HG02973 (cell line): ENCODE measurements at regions not wholly inside any gene's neighbourhood (a gene's known extent, or its start where the extent isn't known, plus 50 kb on each side); places are given as distances from the start of the nearest gene placed in this dataset.

Source experiments
- ATAC-seq: cut with Tn5 transposase; IDR thresholded peaks from one replicate; pipeline ENCODE4 v1.9.1; 2021; ENCODE audit warnings: moderate library complexity; ENCODE audit not compliant: unreplicated experiment

DNA sequence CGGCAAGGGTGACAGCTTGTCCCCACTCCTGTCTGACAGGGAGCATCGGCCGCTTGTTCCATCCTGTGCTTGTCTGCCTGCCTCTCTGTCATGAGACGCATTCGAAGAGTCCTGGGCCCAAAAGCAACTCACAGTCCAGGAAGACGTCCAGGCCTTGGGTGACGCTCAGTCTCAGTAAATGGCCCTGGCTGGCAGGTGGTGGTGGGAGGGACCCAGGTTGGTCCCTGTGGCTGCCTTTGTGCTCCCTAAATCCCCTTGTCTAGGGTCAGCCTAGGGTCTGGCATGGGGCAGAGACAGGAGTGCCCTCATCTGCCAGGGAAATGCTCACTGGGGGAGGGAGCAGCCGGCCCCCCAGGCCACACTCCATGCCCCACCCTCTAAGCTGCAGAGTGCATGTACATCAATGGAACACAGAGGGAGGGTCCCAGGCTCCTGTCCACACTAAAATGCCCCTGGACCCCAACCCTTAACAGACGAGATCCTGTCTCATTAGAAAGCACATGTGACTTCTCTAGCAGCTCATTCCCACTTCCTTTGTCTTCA lies 295.2 kb upstream of the ZNF32 start:
- ATAC-seq = no peak

- ATAC-seq = no peak
Observed at GRCh38 chr10:43943119-43943817, 294.6 kb upstream of the ZNF32 start.

GRCh38 chr10:43942096-43942850 lies 293.6 kb upstream of the ZNF32 start:
- ATAC-seq = no peak

DNA sequence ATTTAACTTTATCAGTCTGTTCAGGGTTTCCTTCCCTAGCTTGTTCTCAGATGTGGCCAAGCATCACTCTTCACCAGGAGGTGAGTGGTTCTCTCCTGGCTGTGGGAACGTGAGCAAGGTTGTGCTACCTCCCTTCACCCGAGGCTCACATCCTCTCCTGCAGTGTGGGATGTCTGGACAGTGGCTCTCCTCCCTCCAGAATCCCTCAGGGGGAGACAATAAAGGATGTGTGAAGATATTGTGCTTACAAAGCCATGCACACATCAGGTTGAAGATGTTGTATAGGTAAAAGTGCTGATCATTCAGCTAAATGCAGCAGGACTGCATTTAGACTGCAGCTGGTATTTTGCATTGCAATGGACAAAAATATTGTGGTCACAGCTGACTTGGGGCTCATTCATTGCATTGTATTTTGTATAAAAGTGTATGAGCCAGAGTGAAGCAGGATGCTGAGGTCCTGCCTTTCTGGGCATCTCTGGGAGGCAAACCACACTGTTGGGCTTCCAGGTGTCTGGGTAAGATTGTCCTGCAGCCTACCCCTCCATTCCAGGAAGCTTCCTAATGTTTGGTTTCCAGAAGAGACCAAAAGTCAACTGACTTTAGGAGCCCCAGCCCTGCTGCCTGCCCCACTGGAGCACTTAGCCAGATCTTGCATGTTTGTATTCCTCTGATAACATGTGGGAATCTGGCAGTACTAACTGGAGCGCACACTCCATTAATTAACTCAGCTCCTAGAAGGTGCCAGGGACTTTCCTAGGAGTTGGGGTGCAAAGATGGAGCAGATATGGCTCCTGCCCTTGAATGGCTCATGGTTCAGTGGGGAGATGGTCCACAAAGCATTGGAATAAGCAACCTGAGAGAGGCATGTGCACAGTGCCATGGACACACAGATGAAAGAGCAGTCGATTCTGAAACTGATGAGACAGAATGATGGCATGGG lies 292.5 kb upstream of the ZNF32 start:
- ATAC-seq = no peak

- ATAC-seq = no peak
Observed at GRCh38 chr10:43939939-43940820, 291.5 kb upstream of the ZNF32 start.

DNA sequence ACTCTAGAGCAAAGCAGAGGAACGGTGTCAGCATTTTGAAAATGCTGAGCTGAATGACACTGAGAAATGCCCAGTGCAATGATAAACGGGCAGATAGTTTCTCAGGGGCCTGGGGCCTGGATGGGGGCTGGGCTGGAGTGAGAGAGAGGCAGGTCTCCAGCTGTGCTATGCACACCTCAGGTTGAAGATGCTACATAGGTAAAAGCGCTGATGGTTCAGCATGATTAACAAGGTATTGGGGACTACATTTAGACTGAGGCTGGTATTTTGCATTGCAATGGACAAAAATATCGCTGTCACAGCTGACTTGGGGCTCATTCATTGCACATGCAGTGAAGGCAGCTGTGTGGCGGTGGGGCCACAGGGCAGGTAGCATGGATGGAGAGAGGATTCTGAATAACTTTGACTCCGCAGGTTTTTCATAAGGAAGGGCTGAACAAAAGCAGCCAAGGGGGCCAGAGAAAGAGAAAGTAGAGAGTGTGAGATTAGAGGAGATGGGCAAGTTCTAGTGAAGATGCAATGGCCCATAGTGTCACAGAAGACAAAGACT lies 290.8 kb upstream of the ZNF32 start:
- no peak for ATAC-seq

GRCh38 chr10:43938810-43939209 lies 290.1 kb upstream of the ZNF32 start:
- no peak for ATAC-seq

DNA sequence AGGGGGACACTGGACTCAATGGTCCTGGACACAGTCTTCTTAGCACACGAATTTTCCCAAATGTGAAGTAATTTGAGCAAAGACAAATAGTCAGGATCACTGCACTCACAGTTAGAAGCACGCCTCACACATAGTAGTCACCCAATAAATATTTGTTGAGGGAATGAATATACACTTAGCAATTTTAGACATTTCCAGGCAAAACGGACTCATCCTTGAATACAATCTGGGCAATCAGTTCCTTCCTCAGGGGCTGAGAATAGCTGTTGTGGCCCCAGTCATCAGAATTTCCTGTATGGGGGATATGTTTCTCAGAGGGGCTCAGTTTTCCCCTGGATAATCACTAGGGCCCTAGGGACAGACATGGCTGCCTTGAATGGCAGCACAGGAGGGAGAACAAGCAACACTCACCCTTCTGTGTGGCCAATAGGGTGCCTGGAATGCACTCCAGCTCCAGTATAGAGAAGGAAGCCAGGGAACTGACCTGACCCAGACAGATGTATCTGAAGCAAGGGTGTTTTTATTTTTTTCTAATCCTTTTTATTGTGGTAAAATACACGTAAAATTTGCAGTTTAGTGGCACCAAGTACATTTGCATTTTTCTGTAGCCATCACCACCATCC lies 282.7 kb upstream of the ZNF32 start:
- no peak for ATAC-seq

DNA sequence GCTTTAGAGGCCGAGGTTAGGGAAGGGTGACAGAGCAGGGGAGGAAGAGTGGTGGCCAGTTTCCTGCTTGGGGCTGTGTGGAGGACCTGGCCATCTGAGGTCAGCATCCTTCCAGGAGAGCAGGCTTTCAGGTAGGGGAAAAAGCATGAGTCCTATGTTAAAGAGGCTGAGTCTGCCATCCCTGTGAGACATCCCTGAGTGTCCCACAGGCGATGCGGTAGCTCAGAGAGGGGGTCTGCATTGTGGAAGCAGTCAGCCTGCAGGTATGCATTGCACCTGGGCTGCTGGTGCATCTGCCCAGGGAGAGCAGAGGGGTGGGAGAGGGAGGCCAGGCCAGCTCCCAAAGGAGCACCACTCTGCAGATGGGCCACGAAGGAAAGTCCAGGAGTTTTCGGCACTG lies 282.1 kb upstream of the ZNF32 start:
- no peak for ATAC-seq

DNA sequence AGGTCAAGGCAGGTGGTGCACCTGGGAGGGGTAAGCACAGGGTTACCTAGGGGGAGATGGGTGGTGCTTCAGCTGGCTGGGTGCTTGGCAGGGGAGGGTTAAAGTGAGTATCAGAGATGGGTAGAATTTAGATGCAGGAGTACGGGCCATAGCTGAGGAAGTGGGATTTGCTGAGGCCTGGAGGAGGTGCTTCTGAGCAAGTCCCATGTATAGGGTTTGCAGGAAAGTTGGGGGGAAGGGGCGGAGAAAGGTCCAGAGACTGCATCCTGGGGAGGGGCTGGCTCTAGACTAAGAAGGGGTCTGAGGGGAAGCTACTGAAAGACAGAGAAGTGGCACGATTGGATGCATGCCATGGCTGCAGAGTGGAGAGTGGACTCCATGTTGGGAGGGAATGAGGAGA lies 281.6 kb upstream of the ZNF32 start:
- ATAC-seq = no peak

- ATAC-seq = no peak
Observed at GRCh38 chr10:43929122-43929521, 280.4 kb upstream of the ZNF32 start.

- no peak for ATAC-seq
Observed at GRCh38 chr10:43928425-43928968, 279.8 kb upstream of the ZNF32 start.

- no peak for ATAC-seq
Observed at GRCh38 chr10:43926875-43927406, 278.3 kb upstream of the ZNF32 start.

DNA sequence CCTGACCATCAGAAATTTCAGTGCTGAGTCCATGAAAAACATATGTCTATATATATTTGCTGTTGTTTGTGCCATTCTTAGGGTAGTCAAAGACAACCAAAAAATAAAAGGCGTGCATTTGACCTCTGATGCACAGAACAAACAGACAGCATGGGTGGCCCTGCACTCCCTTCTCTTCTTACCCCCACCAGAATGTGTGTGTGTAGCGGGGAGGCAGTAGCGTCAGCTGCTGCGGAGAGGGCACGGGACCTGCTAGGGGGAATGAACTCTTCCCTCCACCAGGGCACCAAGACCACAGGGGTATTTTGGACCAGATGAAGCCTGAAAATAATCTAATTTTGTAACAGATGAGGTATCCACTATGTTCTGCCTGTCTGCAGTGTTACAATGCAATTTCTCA lies 277.7 kb upstream of the ZNF32 start:
- no peak for ATAC-seq

DNA sequence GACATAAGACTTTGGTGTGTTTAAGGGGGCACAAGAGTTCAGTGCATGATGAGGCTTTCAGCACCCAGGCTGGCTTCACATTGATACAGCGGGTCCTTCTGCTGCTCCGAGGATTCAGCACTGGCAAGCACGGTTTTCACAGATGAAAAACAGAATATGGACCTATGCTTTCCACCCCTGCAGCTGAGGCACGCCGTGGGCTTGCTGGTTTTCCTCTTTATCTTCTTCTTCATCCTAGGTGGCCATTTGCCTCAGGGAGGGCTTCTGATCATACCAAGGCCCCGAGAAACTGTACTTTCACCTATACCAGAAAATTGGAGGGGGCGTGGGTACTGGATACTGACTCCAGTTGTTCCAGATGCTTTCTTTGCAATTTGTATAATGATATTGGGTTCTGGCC lies 277.1 kb upstream of the ZNF32 start:
- ATAC-seq = no peak

GRCh38 chr10:43923328-43923727 lies 274.6 kb upstream of the ZNF32 start:
- ATAC-seq = no peak

- ATAC-seq = no peak
Observed at GRCh38 chr10:43922335-43923280, 273.9 kb upstream of the ZNF32 start.

GRCh38 chr10:43921881-43922280 lies 273.2 kb upstream of the ZNF32 start:
- ATAC-seq = no peak
